ENCODE measurements at regions not wholly inside any gene's neighbourhood (a gene's known extent, or its start where the extent isn't known, plus 50 kb on each side); places are given as distances from the start of the nearest gene placed in this dataset.

DNA sequence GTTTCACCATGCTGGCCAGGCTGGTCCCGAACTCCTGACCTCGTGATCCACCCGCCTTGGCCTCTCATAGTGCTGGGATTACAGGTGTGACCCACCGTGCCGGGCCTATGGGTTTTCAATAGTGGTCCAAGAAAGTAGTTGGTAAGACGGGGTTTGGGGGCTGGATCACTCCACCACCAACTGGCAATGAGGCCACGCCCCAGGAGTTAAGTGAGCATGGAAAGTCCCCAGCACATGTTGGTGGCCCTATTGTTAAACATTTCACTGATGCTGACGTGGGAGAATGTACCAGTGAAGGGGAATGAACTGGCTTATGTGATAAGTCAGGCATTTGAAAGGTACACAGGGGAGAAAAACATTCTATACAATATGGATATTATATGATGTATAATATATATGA, 80.4 kb downstream of the CHRD start:
- CTCF ChIA-PET: interaction anchor here (0.7 to 1.2 kb wide), 3 partner anchors 10 to 89 kb away, joined by 3 to 7 read pairs (median 3); no protein-coding TSS in a partner anchor
- TF ChIP-seq, protein P1, sequence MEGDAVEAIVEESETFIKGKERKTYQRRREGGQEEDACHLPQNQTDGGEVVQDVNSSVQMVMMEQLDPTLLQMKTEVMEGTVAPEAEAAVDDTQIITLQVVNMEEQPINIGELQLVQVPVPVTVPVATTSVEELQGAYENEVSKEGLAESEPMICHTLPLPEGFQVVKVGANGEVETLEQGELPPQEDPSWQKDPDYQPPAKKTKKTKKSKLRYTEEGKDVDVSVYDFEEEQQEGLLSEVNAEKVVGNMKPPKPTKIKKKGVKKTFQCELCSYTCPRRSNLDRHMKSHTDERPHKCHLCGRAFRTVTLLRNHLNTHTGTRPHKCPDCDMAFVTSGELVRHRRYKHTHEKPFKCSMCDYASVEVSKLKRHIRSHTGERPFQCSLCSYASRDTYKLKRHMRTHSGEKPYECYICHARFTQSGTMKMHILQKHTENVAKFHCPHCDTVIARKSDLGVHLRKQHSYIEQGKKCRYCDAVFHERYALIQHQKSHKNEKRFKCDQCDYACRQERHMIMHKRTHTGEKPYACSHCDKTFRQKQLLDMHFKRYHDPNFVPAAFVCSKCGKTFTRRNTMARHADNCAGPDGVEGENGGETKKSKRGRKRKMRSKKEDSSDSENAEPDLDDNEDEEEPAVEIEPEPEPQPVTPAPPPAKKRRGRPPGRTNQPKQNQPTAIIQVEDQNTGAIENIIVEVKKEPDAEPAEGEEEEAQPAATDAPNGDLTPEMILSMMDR (IDR thresholded peaks at IDR 0.05; ENCODE audit: insufficient read depth, low read length, missing control alignments): no peak
- DNase-seq (ENCODE audit: low read depth, low spot score): no peak
- no peak overlapping the region for H3K4me3 ChIP-seq (ENCODE audit: low read depth, low read length)
- POLR2A ChIA-PET: no interaction called here

DNA sequence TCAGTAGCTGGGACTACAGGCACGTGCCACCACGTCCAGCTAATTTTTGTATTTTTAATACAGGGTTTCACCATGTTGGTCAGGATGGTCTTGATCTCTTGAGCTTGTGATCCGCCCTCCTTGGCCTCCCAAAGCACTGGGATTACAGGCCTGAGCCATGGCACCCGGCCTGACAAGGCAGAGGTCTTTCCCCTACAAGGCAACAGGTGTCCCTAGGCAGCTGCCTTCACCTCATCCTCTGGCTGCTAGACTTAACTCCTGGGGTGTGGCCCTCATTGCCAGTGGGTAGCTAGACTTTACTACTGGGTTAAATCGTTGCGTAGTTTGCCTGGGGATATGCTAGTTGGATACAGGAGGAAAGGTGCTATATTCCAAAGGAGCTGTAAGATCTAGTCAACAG, 81.4 kb downstream of the CHRD start:
- POLR2A ChIA-PET: no interaction called here

DNA sequence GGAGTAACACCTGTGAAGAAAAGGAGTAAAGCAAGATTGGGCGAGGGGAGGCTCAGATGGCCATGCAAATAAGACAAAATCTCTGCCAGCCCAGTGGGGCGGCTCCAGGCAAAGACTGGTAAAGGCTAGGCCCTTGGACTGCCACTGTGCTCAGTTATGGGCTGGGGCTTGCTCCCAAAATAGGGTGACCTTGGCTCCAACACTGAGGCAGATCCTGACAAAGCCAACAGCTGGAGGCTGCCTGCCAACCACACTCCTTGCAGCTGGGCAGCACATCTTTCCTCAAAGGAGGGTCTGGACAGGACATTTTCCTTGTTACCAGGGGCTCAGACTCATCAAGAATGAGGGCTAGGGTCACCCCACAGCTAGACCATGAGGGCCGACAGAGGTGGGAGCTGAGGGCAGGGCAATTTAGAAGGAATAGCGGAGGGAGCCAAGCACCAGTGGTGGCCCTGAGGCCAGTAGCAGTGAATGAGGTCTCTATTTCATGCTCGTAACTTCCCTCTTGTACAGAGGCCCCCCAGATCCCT, 86.1 kb downstream of the CHRD start:
- TF ChIP-seq, protein P1 (IDR thresholded peaks at IDR 0.05; ENCODE audit: insufficient read depth, low read length, missing control alignments): no peak
- H3K4me3 ChIP-seq (ENCODE audit: low read depth, low read length): no peak overlapping the region
- CTCF ChIA-PET: interaction anchor here (0.8 to 6.4 kb wide), 11 partner anchors 9 to 312 kb away, joined by 3 to 81 read pairs (median 4); partner anchors contain the start of gene EPHB3
- POLR2A ChIA-PET: no interaction called here
- no peak for DNase-seq (ENCODE audit: low read depth, low spot score)

More for the DNA sequence above, 81.4 kb downstream of the CHRD start:
- no peak overlapping the region for H3K4me3 ChIP-seq (ENCODE audit: low read depth, low read length)
- TF ChIP-seq, protein P1 (IDR thresholded peaks at IDR 0.05; ENCODE audit: insufficient read depth, low read length, missing control alignments): no peak
- CTCF ChIA-PET: interaction anchor here (0.9 to 1.3 kb wide), 3 partner anchors 21 to 90 kb away, joined by 3 to 4 read pairs (median 3); no protein-coding TSS in a partner anchor
- DNase-seq (ENCODE audit: low read depth, low spot score): no peak

DNA sequence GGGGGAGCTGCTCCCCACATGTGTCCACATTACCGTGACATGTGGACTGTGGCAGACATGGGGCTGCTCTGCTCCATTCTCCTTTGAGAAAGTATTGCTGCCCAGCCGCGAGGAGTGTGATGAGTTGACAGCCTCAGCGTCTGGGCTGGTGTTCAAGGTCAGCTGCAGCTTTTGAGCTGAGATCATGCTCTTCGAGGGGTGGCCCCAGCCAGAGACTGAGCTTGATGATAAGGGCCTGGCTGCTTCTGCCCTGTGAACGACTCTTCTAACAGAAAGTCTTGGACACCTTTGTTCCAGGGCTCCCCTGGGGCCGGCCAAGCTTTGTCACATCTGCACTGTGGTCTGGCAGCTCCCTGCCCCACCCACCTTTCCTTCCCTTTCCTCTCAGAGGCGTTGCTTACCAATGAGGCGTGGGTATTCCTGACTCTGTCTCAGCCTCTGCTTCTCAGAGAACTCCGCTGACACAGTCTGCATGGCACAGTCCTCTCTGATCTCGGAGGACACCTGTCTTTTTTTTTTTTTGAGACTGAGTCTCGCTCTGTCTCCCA, 86.6 kb downstream of the CHRD start:
- POLR2A ChIA-PET: interaction anchor here (1.0 kb wide), 1 partner anchor 94 kb away, joined by 3 read pairs; no protein-coding TSS in a partner anchor
- DNase-seq (ENCODE audit: low read depth, low spot score): no peak

DNA sequence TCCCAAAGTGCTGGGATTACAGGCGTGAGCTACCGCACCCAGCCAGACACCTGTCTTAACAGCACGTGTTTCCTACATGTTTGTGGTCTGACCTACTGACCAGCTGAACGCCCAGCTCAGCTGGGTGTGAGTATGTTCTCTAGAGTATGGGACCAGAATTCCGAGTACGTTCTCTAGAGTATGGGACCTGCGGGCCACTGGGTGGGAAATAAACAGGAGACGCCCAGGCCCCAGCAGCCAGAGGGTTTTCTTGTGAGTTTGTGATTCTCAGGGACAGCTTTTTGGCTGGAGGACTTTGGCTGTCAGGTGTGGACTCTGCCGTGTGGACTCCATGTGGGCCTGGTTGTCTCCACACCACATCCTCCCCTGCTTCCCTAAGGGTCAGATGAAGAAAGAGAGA, 87.3 kb downstream of the CHRD start:
- TF ChIP-seq, protein P1 (IDR thresholded peaks at IDR 0.05; ENCODE audit: insufficient read depth, low read length, missing control alignments): no peak
- ChIA-PET CTCF (interaction anchor here (1.0 to 6.4 kb wide), 10 partner anchors 13 to 101 kb away, joined by 3 to 81 read pairs (median 10); partner anchors contain the start of gene EPHB3), POLR2A (interaction anchor here (1.0 kb wide), 1 partner anchor 93 kb away, joined by 3 read pairs; no protein-coding TSS in a partner anchor)
- DNase-seq (ENCODE audit: low read depth, low spot score): no peak
- no peak overlapping the region for H3K4me3 ChIP-seq (ENCODE audit: low read depth, low read length)

More for the DNA sequence above, 86.6 kb downstream of the CHRD start:
- CTCF ChIA-PET: interaction anchor here (0.8 to 6.4 kb wide), 13 partner anchors 9 to 311 kb away, joined by 3 to 81 read pairs (median 4); partner anchors contain the start of gene EPHB3
- H3K4me3 ChIP-seq (ENCODE audit: low read depth, low read length): no peak overlapping the region
- TF ChIP-seq, protein P1 (IDR thresholded peaks at IDR 0.05; ENCODE audit: insufficient read depth, low read length, missing control alignments): no peak

DNA sequence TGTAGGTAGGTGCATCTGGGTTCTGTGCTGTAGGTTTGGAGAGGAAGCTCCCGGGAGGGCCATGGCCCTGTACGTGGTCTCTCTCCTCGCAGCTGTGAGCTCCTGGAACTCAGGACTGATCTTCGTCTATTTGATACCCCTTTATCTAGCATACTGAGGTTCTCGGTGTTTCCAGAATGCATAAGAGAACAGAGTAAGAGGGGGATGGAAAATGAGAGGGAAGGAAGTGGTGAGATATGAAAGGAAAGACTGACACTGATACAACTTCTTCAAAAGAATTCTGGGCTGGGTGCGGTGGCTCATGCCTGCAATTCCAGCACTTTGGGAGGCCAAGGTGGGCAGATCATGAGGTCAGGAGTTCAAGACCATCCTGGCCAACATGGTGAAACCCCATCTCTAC, 90.7 kb downstream of the CHRD start:
- TF ChIP-seq, protein P1 (IDR thresholded peaks at IDR 0.05; ENCODE audit: insufficient read depth, low read length, missing control alignments): no peak
- no peak overlapping the region for H3K4me3 ChIP-seq (ENCODE audit: low read depth, low read length)
- POLR2A ChIA-PET: no interaction called here
- no peak for DNase-seq (ENCODE audit: low read depth, low spot score)
- CTCF ChIA-PET: interaction anchor here (0.8 to 6.4 kb wide), 9 partner anchors 10 to 99 kb away, joined by 3 to 81 read pairs (median 13); no protein-coding TSS in a partner anchor
